Fibroblast of skin of back (primary cell): ENCODE measurements at regions not wholly inside any gene's neighbourhood (a gene's known extent, or its start where the extent isn't known, plus 50 kb on each side); places are given as distances from the start of the nearest gene placed in this dataset.
"Not testable (repeated sequence)": the region's sequence is repeated elsewhere in the genome, so short reads cannot be mapped to it uniquely, and the experiment has no call there.

ENCODE experiments used
- DNase-seq: peaks from one replicate; pipeline ENCODE4 v3.0.0-alpha.2; 2013

GRCh38 chr4:30838331-30838730 lies 118.2 kb downstream of the PCDH7 start:
- no peak for DNase-seq

GRCh38 chr4:30839583-30840520 lies 119.7 kb downstream of the PCDH7 start:
- peak; percentile 15 for DNase-seq

GRCh38 chr4:30840571-30840970 lies 120.4 kb downstream of the PCDH7 start:
- DNase-seq, result peak; percentile 38

- DNase-seq, result no peak
These were observed 122.0 kb downstream of the PCDH7 start for GRCh38 chr4:30842142-30842541.

- no peak for DNase-seq
These were observed 122.5 kb downstream of the PCDH7 start for GRCh38 chr4:30842689-30843088.

GRCh38 chr4:30844861-30845582 lies 124.9 kb downstream of the PCDH7 start:
- DNase-seq, result no peak

GRCh38 chr4:30847167-30847566 lies 127.0 kb downstream of the PCDH7 start:
- no peak for DNase-seq

- no peak for DNase-seq
These were observed 127.8 kb downstream of the PCDH7 start for GRCh38 chr4:30847958-30848357.

GRCh38 chr4:30854531-30854930 lies 134.4 kb downstream of the PCDH7 start:
- peak; percentile 53 for DNase-seq

GRCh38 chr4:30855232-30855631 lies 135.1 kb downstream of the PCDH7 start:
- no peak for DNase-seq

GRCh38 chr4:30856795-30857564 lies 136.8 kb downstream of the PCDH7 start:
- no peak for DNase-seq

- DNase-seq, result no peak
These were observed 140.8 kb downstream of the PCDH7 start for GRCh38 chr4:30860978-30861377.

- no peak for DNase-seq
These were observed 142.0 kb downstream of the PCDH7 start for GRCh38 chr4:30862196-30862595.

GRCh38 chr4:30863021-30863420 lies 142.9 kb downstream of the PCDH7 start:
- DNase-seq, result peak; percentile 69

GRCh38 chr4:30865691-30866090 lies 145.5 kb downstream of the PCDH7 start:
- peak; percentile 14 for DNase-seq

- peak; percentile 28 for DNase-seq
These were observed 146.2 kb downstream of the PCDH7 start for GRCh38 chr4:30866346-30866745.

GRCh38 chr4:30866907-30867306 lies 146.7 kb downstream of the PCDH7 start:
- DNase-seq, result no peak

- no peak for DNase-seq
These were observed 147.3 kb downstream of the PCDH7 start for GRCh38 chr4:30867427-30867826.

GRCh38 chr4:30868111-30868895 lies 148.1 kb downstream of the PCDH7 start:
- DNase-seq, result no peak

GRCh38 chr4:30869387-30869786 lies 149.2 kb downstream of the PCDH7 start:
- not testable (repeated sequence) for DNase-seq

GRCh38 chr4:30870513-30870912 lies 150.3 kb downstream of the PCDH7 start:
- DNase-seq, result no peak

- no peak for DNase-seq
These were observed 155.6 kb downstream of the PCDH7 start for GRCh38 chr4:30875658-30876269.
